WTC11 (cell line): ENCODE measurements at regions not wholly inside any gene's neighbourhood (a gene's known extent, or its start where the extent isn't known, plus 50 kb on each side); places are given as distances from the start of the nearest gene placed in this dataset.

ENCODE experiments used
- ATAC-seq: fragments of 200-7000 bp; cut with Tn5 transposase; 2 replicates; pipeline ENCODE4 v1.10.0; 2021; ENCODE audit warnings: mild to moderate bottlenecking, moderate library complexity
- CTCF ChIA-PET: fragments of 300-600 bp; sonication (Branson Sonifier 250); formaldehyde crosslinking; loops from one replicate; lab custom pipeline; 2021; ENCODE audit warnings: antibody characterized with exemption; lab: Charles Lee
- POLR2A ChIA-PET: fragments of 350-600 bp; sonication (Branson Sonifier 250); formaldehyde crosslinking; loops from one replicate; lab custom pipeline; 2021; ENCODE audit warnings: antibody characterized with exemption; lab: Charles Lee
- DNase-seq: peaks from one replicate; pipeline ENCODE4 v3.0.0; 2021; ENCODE audit warnings: low spot score
- H3K27ac Mint-ChIP-seq: 2 replicates; pipeline ENCODE4 v1.8.0; 2021; ENCODE audit warnings: mixed read lengths
- H3K27me3 Mint-ChIP-seq: 2 replicates; pipeline ENCODE4 v1.8.0; 2021; ENCODE audit warnings: low read depth, mild to moderate bottlenecking, moderate library complexity, mixed read lengths
- H3K36me3 Mint-ChIP-seq: 2 replicates; pipeline ENCODE4 v1.8.0; 2021; ENCODE audit warnings: mixed read lengths
- H3K4me1 Mint-ChIP-seq: 2 replicates; pipeline ENCODE4 v1.8.0; 2022; ENCODE audit warnings: mixed read lengths
- H3K4me3 Mint-ChIP-seq: 2 replicates; pipeline ENCODE4 v1.8.0; 2021; ENCODE audit warnings: mild to moderate bottlenecking, moderate library complexity, mixed read lengths
- H3K9me3 Mint-ChIP-seq: 2 replicates; pipeline ENCODE4 v1.8.0; 2021; ENCODE audit warnings: mixed read lengths
- ATF1 ChIP-seq: sonication (generic); formaldehyde crosslinking; IDR thresholded peaks from 2 replicates; pipeline ENCODE4 v1.8.1; 2023; ENCODE audit warnings: mild to moderate bottlenecking, moderate library complexity, missing genetic modification reagents
- CBFB ChIP-seq: sonication (generic); formaldehyde crosslinking; IDR thresholded peaks from 2 replicates; pipeline ENCODE4 v1.8.1; 2022; ENCODE audit warnings: mild to moderate bottlenecking, low read depth, missing genetic modification reagents
- E2F4 ChIP-seq: sonication (generic); formaldehyde crosslinking; IDR thresholded peaks from 2 replicates; pipeline ENCODE4 v1.8.1; 2022; ENCODE audit warnings: low read depth, mild to moderate bottlenecking, moderate library complexity, missing genetic modification reagents, borderline replicate concordance
- ELF4 ChIP-seq: sonication (generic); formaldehyde crosslinking; IDR thresholded peaks from 2 replicates; pipeline ENCODE4 v1.8.1; 2022; ENCODE audit warnings: low read depth, mild to moderate bottlenecking, moderate library complexity, missing genetic modification reagents
- EMX1 ChIP-seq: fragments of 250-450 bp; sonication (Bioruptor Pico); IDR thresholded peaks from 2 replicates; pipeline ENCODE4 v1.8.0; 2021; ENCODE audit warnings: mild to moderate bottlenecking
- ERG ChIP-seq: fragments of 250-450 bp; sonication (Bioruptor Pico); IDR thresholded peaks from 2 replicates; pipeline ENCODE4 v1.8.0; 2021; ENCODE audit warnings: mild to moderate bottlenecking
- IRF2 ChIP-seq: sonication (generic); formaldehyde crosslinking; IDR thresholded peaks from 2 replicates; pipeline ENCODE4 v1.8.0; 2022; ENCODE audit warnings: low read depth, missing genetic modification reagents, borderline replicate concordance
- NFE2L1 ChIP-seq: sonication (generic); formaldehyde crosslinking; IDR thresholded peaks from 2 replicates; pipeline ENCODE4 v1.8.1; 2023; ENCODE audit warnings: missing genetic modification reagents
- NR3C1 ChIP-seq: sonication (generic); formaldehyde crosslinking; conservative IDR thresholded peaks from 2 replicates; pipeline ENCODE4 v1.8.1; 2023; ENCODE audit warnings: low read depth, mild to moderate bottlenecking, missing genetic modification reagents
- SMAD3 ChIP-seq: sonication (generic); formaldehyde crosslinking; IDR thresholded peaks from 2 replicates; pipeline ENCODE4 v1.8.0; 2022; ENCODE audit warnings: missing genetic modification reagents, mild to moderate bottlenecking, borderline replicate concordance
- SOX15 ChIP-seq: fragments of 250-450 bp; sonication (Bioruptor Pico); IDR thresholded peaks from 2 replicates; pipeline ENCODE4 v1.9.0; 2021; ENCODE audit warnings: mild to moderate bottlenecking
- SP1 ChIP-seq: sonication (generic); formaldehyde crosslinking; conservative IDR thresholded peaks from 2 replicates; pipeline ENCODE4 v1.8.1; 2022; ENCODE audit warnings: missing genetic modification reagents
- TCF7 ChIP-seq: sonication (generic); formaldehyde crosslinking; IDR thresholded peaks from 2 replicates; pipeline ENCODE4 v1.8.0; 2022; ENCODE audit warnings: mild to moderate bottlenecking, low read depth, missing genetic modification reagents, moderate library complexity
- TEAD1 ChIP-seq: sonication (generic); formaldehyde crosslinking; IDR thresholded peaks from 2 replicates; pipeline ENCODE4 v1.8.0; 2022; ENCODE audit warnings: mild to moderate bottlenecking, missing genetic modification reagents
- TEAD4 ChIP-seq: sonication (generic); formaldehyde crosslinking; IDR thresholded peaks from 2 replicates; pipeline ENCODE4 v1.8.0; 2022; ENCODE audit warnings: mild to moderate bottlenecking, missing genetic modification reagents
- USF2 ChIP-seq: sonication (generic); formaldehyde crosslinking; IDR thresholded peaks from 2 replicates; pipeline ENCODE4 v1.8.1; 2023; ENCODE audit warnings: mild to moderate bottlenecking, missing genetic modification reagents, moderate library complexity
- ZBTB43 ChIP-seq: sonication (generic); formaldehyde crosslinking; IDR thresholded peaks from 2 replicates; pipeline ENCODE4 v1.8.1; 2023; ENCODE audit warnings: mild to moderate bottlenecking, missing genetic modification reagents
- ZNF121 ChIP-seq: sonication (generic); formaldehyde crosslinking; IDR thresholded peaks from 2 replicates; pipeline ENCODE4 v1.8.0; 2023; ENCODE audit warnings: missing genetic modification reagents
- ZNF232 ChIP-seq: sonication (generic); formaldehyde crosslinking; IDR thresholded peaks from 2 replicates; pipeline ENCODE4 v1.8.0; 2022; ENCODE audit warnings: mild to moderate bottlenecking, missing genetic modification reagents
- ZNF263 ChIP-seq: sonication (generic); formaldehyde crosslinking; IDR thresholded peaks from 2 replicates; pipeline ENCODE4 v1.8.1; 2022; ENCODE audit warnings: low read depth, mild to moderate bottlenecking, moderate library complexity, missing genetic modification reagents
- ZNF512 ChIP-seq: sonication (generic); formaldehyde crosslinking; IDR thresholded peaks from 2 replicates; pipeline ENCODE4 v1.8.1; 2022; ENCODE audit warnings: missing genetic modification reagents, borderline replicate concordance
- ZSCAN18 ChIP-seq: fragments of 250-450 bp; sonication (Bioruptor Pico); IDR thresholded peaks from 2 replicates; pipeline ENCODE4 v2.1.2; 2022; ENCODE audit warnings: mild to moderate bottlenecking, moderate library complexity

GRCh38 chr13:47277774-47278173 lies 380.9 kb upstream of the HTR2A start:
- H3K4me1 Mint-ChIP-seq: peaks cover 4% of the 10 kb centered on the region; the same call in 1 of the 2 replicates
- no peaks in the 10 kb centered on the region for H3K36me3 Mint-ChIP-seq
- no peak for TF ChIP-seq ZSCAN18 (CRISPR knock-in tag)
- no peak for TF ChIP-seq ZNF232 (CRISPR knock-in tag)
- TF ChIP-seq CBFB (CRISPR knock-in tag): no peak
- H3K4me3 Mint-ChIP-seq: no peak overlapping the region
- H3K27me3 Mint-ChIP-seq: no peaks in the 10 kb centered on the region
- ChIA-PET CTCF (no interaction called here), POLR2A (no interaction called here)
- no peak for ATAC-seq
- no peak for DNase-seq
- no peak overlapping the region for H3K27ac Mint-ChIP-seq
- H3K9me3 Mint-ChIP-seq: peaks cover 3% of the 10 kb centered on the region; the same call in 1 of the 2 replicates

GRCh38 chr13:47268270-47268669 lies 371.4 kb upstream of the HTR2A start:
- H3K27ac Mint-ChIP-seq: no peak overlapping the region
- DNase-seq (no peak), ATAC-seq (no peak)
- CTCF ChIA-PET: no interaction called here
- H3K27me3 Mint-ChIP-seq: no peaks in the 10 kb centered on the region
- H3K36me3 Mint-ChIP-seq: no peaks in the 10 kb centered on the region
- POLR2A ChIA-PET: no interaction called here
- H3K4me3 Mint-ChIP-seq: no peak overlapping the region
- peaks cover 14% of the 10 kb centered on the region; the same call in 1 of the 2 replicates for H3K9me3 Mint-ChIP-seq
- TF ChIP-seq ZBTB43 (no peak), SMAD3 (no peak), ZNF121 (no peak), IRF2 (CRISPR knock-in tag) (no peak), CBFB (CRISPR knock-in tag) (no peak)
- H3K4me1 Mint-ChIP-seq: no peaks in the 10 kb centered on the region

- TF ChIP-seq EMX1: no peak
- no peak for TF ChIP-seq ZBTB43
- TF ChIP-seq E2F4 (CRISPR knock-in tag): no peak
- TF ChIP-seq TCF7 (CRISPR knock-in tag): no peak
- no peak for TF ChIP-seq ZNF512
- no peak for TF ChIP-seq NR3C1 (CRISPR knock-in tag)
- TF ChIP-seq IRF2 (CRISPR knock-in tag): no peak
- no peak for TF ChIP-seq ATF1 (CRISPR knock-in tag)
- TF ChIP-seq SP1 (CRISPR knock-in tag): no peak
- no peak for TF ChIP-seq ZNF263 (CRISPR knock-in tag)
- TF ChIP-seq TEAD4: no peak
- TF ChIP-seq ERG: no peak
- TF ChIP-seq ELF4 (CRISPR knock-in tag): no peak
- TF ChIP-seq ZSCAN18 (CRISPR knock-in tag): no peak
- no peak for TF ChIP-seq SOX15 (CRISPR knock-in tag)
- TF ChIP-seq USF2 (CRISPR knock-in tag): no peak
- no peak for TF ChIP-seq TEAD1 (CRISPR knock-in tag)
- no peak for TF ChIP-seq NFE2L1 (CRISPR knock-in tag)
- ChIA-PET CTCF (interaction anchor here (1.3 kb wide), 1 partner anchor 285 kb away, joined by 4 read pairs; no protein-coding TSS in a partner anchor), POLR2A (no interaction called here)
- DNase-seq: no peak
- Mint-ChIP-seq H3K4me3 (no peak overlapping the region), H3K9me3 (no peaks in the 10 kb centered on the region), H3K4me1 (no peaks in the 10 kb centered on the region), H3K27me3 (no peaks in the 10 kb centered on the region), H3K36me3 (no peaks in the 10 kb centered on the region), H3K27ac (no peak overlapping the region)
- ATAC-seq: no peak
These were observed 361.5 kb upstream of the HTR2A start for GRCh38 chr13:47258384-47258783.
